ENCODE measurements at regions not wholly inside any gene's neighbourhood (a gene's known extent, or its start where the extent isn't known, plus 50 kb on each side); places are given as distances from the start of the nearest gene placed in this dataset.

DNA sequence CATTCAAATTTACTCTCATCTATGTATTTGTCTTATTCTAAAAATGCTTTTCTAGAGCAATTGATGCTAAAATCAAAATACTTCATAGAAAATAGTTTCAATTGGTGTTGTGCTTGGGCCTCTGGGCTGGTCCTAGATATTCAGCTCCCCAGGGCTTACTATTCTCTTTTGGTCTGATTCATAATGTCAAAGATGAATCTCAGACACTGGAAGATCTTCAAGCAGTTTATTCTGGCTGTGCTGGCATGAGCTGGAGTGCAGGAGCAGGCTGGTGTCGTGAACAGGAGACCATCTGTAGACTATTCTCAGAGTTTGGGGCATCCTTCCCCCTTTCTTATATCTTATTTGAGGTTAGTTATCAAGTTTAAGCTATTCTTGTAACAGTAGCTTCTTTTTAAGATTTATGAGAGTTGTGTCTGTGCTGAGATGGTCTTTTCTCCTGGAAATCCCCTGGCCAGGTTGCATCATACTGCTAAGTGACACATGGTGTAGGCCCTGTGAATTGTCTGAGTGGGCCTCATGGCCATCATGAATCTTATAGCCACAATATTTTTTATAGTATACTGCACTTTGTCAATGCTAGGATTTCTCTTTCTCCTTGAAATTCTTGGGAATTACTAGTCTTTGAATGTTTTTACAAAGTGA is 1624.0 kb upstream of the IGFBP7 start:
- Histone ChIP-seq H3K27ac (ENCODE audit: low read length) (no peak overlapping the region), H3K4me3 (ENCODE audit: low read length) (no peak overlapping the region), H3K9me3 (ENCODE audit: control insufficient read depth, insufficient read depth, low read length) (no peaks in the 10 kb centered on the region), H3K27me3 (ENCODE audit: control insufficient read depth, insufficient read depth, low read length) (no peaks in the 10 kb centered on the region), H3K4me1 (ENCODE audit: control insufficient read depth, insufficient read depth, low read length) (no peaks in the 10 kb centered on the region), H3K36me3 (ENCODE audit: control insufficient read depth, insufficient read depth, low read length) (no peaks in the 10 kb centered on the region)
- Mint-ChIP-seq H3K4me3 (no peak overlapping the region), H3K9me3 (peaks cover 5 to 12% of the 10 kb centered on the region in 2 donors), H3K4me1 (no peaks in the 10 kb centered on the region), H3K36me3 (no peaks in the 10 kb centered on the region), H3K27ac (no peak overlapping the region), H3K27me3 (ENCODE audit: low read depth in 2 of 2) (no peaks in the 10 kb centered on the region)
- TF ChIP-seq, protein P1, sequence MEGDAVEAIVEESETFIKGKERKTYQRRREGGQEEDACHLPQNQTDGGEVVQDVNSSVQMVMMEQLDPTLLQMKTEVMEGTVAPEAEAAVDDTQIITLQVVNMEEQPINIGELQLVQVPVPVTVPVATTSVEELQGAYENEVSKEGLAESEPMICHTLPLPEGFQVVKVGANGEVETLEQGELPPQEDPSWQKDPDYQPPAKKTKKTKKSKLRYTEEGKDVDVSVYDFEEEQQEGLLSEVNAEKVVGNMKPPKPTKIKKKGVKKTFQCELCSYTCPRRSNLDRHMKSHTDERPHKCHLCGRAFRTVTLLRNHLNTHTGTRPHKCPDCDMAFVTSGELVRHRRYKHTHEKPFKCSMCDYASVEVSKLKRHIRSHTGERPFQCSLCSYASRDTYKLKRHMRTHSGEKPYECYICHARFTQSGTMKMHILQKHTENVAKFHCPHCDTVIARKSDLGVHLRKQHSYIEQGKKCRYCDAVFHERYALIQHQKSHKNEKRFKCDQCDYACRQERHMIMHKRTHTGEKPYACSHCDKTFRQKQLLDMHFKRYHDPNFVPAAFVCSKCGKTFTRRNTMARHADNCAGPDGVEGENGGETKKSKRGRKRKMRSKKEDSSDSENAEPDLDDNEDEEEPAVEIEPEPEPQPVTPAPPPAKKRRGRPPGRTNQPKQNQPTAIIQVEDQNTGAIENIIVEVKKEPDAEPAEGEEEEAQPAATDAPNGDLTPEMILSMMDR (IDR thresholded peaks at IDR 0.05) = no peak
- no peak for DNase-seq
- 43% methylated on average over 1 of the region's 1 CpG for WGBS (ENCODE audit: insufficient coverage)
- intact Hi-C loops (cut with micrococcal nuclease) = no loop called here
- ATAC-seq = no peak

DNA sequence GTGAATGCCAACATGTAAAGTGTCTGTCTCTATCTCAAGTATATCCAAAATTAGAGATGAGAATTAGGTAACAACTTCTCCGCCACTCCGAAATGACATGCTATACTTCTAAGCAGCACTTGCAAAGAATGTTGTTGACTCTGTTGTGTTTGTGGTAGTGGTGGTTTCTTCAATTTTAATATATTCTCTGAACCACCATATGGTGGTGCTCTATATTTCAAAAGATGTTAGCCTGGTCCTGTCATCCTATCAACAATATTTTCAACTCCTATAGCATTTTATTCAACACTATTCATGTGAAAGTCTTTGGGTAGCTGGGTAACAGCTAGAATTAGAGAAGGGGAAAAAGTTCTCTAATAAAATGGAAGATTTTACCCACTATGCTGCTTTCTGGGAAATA is 1622.8 kb upstream of the IGFBP7 start:
- no peak for ATAC-seq
- no peaks in the 10 kb centered on the region for H3K36me3 ChIP-seq (ENCODE audit: control insufficient read depth, insufficient read depth, low read length)
- intact Hi-C loops (cut with micrococcal nuclease) = no loop called here
- H3K4me3 Mint-ChIP-seq = no peak overlapping the region
- H3K4me1 Mint-ChIP-seq = no peaks in the 10 kb centered on the region
- no peak for DNase-seq
- peaks cover 5 to 10% of the 10 kb centered on the region in 2 donors for H3K9me3 Mint-ChIP-seq
- H3K27me3 ChIP-seq (ENCODE audit: control insufficient read depth, insufficient read depth, low read length) = no peaks in the 10 kb centered on the region
- TF ChIP-seq, protein P1 (IDR thresholded peaks at IDR 0.05) = no peak
- no peak overlapping the region for H3K4me3 ChIP-seq (ENCODE audit: low read length)
- H3K4me1 ChIP-seq (ENCODE audit: control insufficient read depth, insufficient read depth, low read length) = no peaks in the 10 kb centered on the region
- H3K36me3 Mint-ChIP-seq = no peaks in the 10 kb centered on the region
- WGBS (ENCODE audit: insufficient coverage) = no CpG with 5 or more reads among the region's 2 CpGs
- no peaks in the 10 kb centered on the region for H3K9me3 ChIP-seq (ENCODE audit: control insufficient read depth, insufficient read depth, low read length)
- H3K27ac Mint-ChIP-seq = no peak overlapping the region
- H3K27ac ChIP-seq (ENCODE audit: low read length) = no peak overlapping the region
- no peaks in the 10 kb centered on the region for H3K27me3 Mint-ChIP-seq (ENCODE audit: low read depth in 2 of 2)

DNA sequence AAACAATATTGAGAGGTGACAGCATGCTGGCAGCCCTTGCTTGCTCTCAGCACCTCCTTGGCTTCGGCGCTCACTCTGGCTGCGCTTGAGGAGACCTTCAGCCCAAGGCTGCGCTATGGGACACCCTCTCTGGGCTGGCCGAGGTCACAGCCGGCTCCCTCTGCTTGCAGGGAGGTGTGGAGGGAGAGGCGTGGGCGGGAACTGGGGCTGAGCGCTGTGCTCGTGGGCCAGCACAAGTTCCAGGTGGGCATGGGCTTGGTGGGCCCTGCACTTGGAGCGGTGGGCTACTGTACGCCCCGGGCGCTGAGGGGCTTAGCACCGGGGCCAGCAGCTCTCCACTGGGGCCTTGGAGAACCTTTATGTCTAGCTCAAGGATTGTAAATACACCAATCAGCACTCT is 1613.8 kb upstream of the IGFBP7 start:
- Histone ChIP-seq H3K27me3 (ENCODE audit: control insufficient read depth, insufficient read depth, low read length) (no peaks in the 10 kb centered on the region), H3K27ac (ENCODE audit: low read length) (no peak overlapping the region), H3K36me3 (ENCODE audit: control insufficient read depth, insufficient read depth, low read length) (no peaks in the 10 kb centered on the region), H3K4me3 (ENCODE audit: low read length) (no peak overlapping the region), H3K4me1 (ENCODE audit: control insufficient read depth, insufficient read depth, low read length) (no peaks in the 10 kb centered on the region), H3K9me3 (ENCODE audit: control insufficient read depth, insufficient read depth, low read length) (peaks cover 6% of the 10 kb centered on the region)
- H3K9me3 Mint-ChIP-seq = peaks cover 8 to 9% of the 10 kb centered on the region in 2 donors
- WGBS (ENCODE audit: insufficient coverage) = 91% methylated on average over 15 of the region's 15 CpGs
- H3K36me3 Mint-ChIP-seq = no peaks in the 10 kb centered on the region
- intact Hi-C loops (cut with micrococcal nuclease) = no loop called here
- H3K27ac Mint-ChIP-seq = no peak overlapping the region
- no peaks in the 10 kb centered on the region for H3K27me3 Mint-ChIP-seq (ENCODE audit: low read depth in 2 of 2)
- ATAC-seq = no peak
- H3K4me1 Mint-ChIP-seq = no peaks in the 10 kb centered on the region
- TF ChIP-seq, protein P1 (IDR thresholded peaks at IDR 0.05) = no peak
- no peak overlapping the region for H3K4me3 Mint-ChIP-seq
- DNase-seq = no peak

DNA sequence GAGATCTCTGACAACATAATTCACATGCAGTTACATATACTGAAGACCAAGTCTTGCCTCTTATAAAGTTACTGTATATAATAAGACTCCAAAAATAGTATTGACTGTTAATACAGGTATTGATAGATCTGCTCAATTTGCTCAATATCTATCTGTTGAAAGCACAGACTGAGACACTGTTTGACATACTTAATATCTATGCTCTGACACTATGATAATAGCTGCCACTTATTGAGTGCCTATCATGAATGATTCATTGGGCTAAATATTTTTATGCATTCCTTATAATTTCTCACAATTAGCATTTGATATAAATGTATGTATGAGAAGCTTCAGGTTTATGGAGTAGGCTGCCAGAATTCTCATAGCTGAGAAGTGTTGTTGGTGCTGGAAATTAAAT is 1600.9 kb upstream of the IGFBP7 start:
- ATAC-seq = no peak
- H3K4me1 Mint-ChIP-seq = no peaks in the 10 kb centered on the region
- no peaks in the 10 kb centered on the region for H3K36me3 Mint-ChIP-seq

More for the DNA sequence above, 1600.9 kb upstream of the IGFBP7 start:
- Histone ChIP-seq H3K9me3 (ENCODE audit: control insufficient read depth, insufficient read depth, low read length) (no peaks in the 10 kb centered on the region), H3K4me3 (ENCODE audit: low read length) (no peak overlapping the region), H3K27me3 (ENCODE audit: control insufficient read depth, insufficient read depth, low read length) (no peaks in the 10 kb centered on the region), H3K4me1 (ENCODE audit: control insufficient read depth, insufficient read depth, low read length) (no peaks in the 10 kb centered on the region), H3K27ac (ENCODE audit: low read length) (no peak overlapping the region), H3K36me3 (ENCODE audit: control insufficient read depth, insufficient read depth, low read length) (no peaks in the 10 kb centered on the region)
- DNase-seq = no peak
- intact Hi-C loops (cut with micrococcal nuclease) = no loop called here
- H3K27ac Mint-ChIP-seq = no peak overlapping the region
- H3K27me3 Mint-ChIP-seq (ENCODE audit: low read depth in 2 of 2) = no peaks in the 10 kb centered on the region
- TF ChIP-seq, protein P1 (IDR thresholded peaks at IDR 0.05) = no peak
- peaks cover 10 to 14% of the 10 kb centered on the region in 2 donors for H3K9me3 Mint-ChIP-seq
- H3K4me3 Mint-ChIP-seq = no peak overlapping the region

Data from natural killer cell (primary cell).